WTC11 (cell line): ENCODE measurements at regions not wholly inside any gene's neighbourhood (a gene's known extent, or its start where the extent isn't known, plus 50 kb on each side); places are given as distances from the start of the nearest gene placed in this dataset.

Experiments
- ATAC-seq: fragments of 200-7000 bp; cut with Tn5 transposase; 2 replicates; pipeline ENCODE4 v1.10.0; 2021; ENCODE audit warnings: mild to moderate bottlenecking, moderate library complexity
- CTCF ChIA-PET: fragments of 300-600 bp; sonication (Branson Sonifier 250); formaldehyde crosslinking; loops from one replicate; lab custom pipeline; 2021; ENCODE audit warnings: antibody characterized with exemption; lab: Charles Lee
- POLR2A ChIA-PET: fragments of 350-600 bp; sonication (Branson Sonifier 250); formaldehyde crosslinking; loops from one replicate; lab custom pipeline; 2021; ENCODE audit warnings: antibody characterized with exemption; lab: Charles Lee
- DNase-seq: peaks from one replicate; pipeline ENCODE4 v3.0.0; 2021; ENCODE audit warnings: low spot score
- H3K27ac Mint-ChIP-seq: 2 replicates; pipeline ENCODE4 v1.8.0; 2021; ENCODE audit warnings: mixed read lengths
- H3K27me3 Mint-ChIP-seq: 2 replicates; pipeline ENCODE4 v1.8.0; 2021; ENCODE audit warnings: low read depth, mild to moderate bottlenecking, moderate library complexity, mixed read lengths
- H3K36me3 Mint-ChIP-seq: 2 replicates; pipeline ENCODE4 v1.8.0; 2021; ENCODE audit warnings: mixed read lengths
- H3K4me1 Mint-ChIP-seq: 2 replicates; pipeline ENCODE4 v1.8.0; 2022; ENCODE audit warnings: mixed read lengths
- H3K4me3 Mint-ChIP-seq: 2 replicates; pipeline ENCODE4 v1.8.0; 2021; ENCODE audit warnings: mild to moderate bottlenecking, moderate library complexity, mixed read lengths
- H3K9me3 Mint-ChIP-seq: 2 replicates; pipeline ENCODE4 v1.8.0; 2021; ENCODE audit warnings: mixed read lengths
- CBFB ChIP-seq: sonication (generic); formaldehyde crosslinking; IDR thresholded peaks from 2 replicates; pipeline ENCODE4 v1.8.1; 2022; ENCODE audit warnings: mild to moderate bottlenecking, low read depth, missing genetic modification reagents
- E2F4 ChIP-seq: sonication (generic); formaldehyde crosslinking; IDR thresholded peaks from 2 replicates; pipeline ENCODE4 v1.8.1; 2022; ENCODE audit warnings: low read depth, mild to moderate bottlenecking, moderate library complexity, missing genetic modification reagents, borderline replicate concordance
- ELF4 ChIP-seq: sonication (generic); formaldehyde crosslinking; IDR thresholded peaks from 2 replicates; pipeline ENCODE4 v1.8.1; 2022; ENCODE audit warnings: low read depth, mild to moderate bottlenecking, moderate library complexity, missing genetic modification reagents
- GRHL2 ChIP-seq: fragments of 250-450 bp; sonication (Bioruptor Pico); IDR thresholded peaks from 2 replicates; pipeline ENCODE4 v1.8.0; 2022; ENCODE audit warnings: mild to moderate bottlenecking, moderate library complexity; ENCODE audit not compliant: insufficient replicate concordance, severe bottlenecking
- JAZF1 ChIP-seq: fragments of 250-450 bp; sonication (Bioruptor Pico); IDR thresholded peaks from 2 replicates; pipeline ENCODE4 v1.9.0; 2021; ENCODE audit warnings: moderate library complexity, mild to moderate bottlenecking, inconsistent platforms
- KAT7 ChIP-seq: sonication (generic); formaldehyde crosslinking; IDR thresholded peaks from 2 replicates; pipeline ENCODE4 v1.8.1; 2023; ENCODE audit warnings: missing genetic modification reagents, mild to moderate bottlenecking, borderline replicate concordance
- NR1H2 ChIP-seq: sonication (generic); formaldehyde crosslinking; IDR thresholded peaks from 2 replicates; pipeline ENCODE4 v1.9.0; 2021; ENCODE audit warnings: mild to moderate bottlenecking, moderate library complexity, missing genetic modification reagents
- RORB ChIP-seq: fragments of 250-450 bp; sonication (Bioruptor Pico); IDR thresholded peaks from 2 replicates; pipeline ENCODE4 v1.9.0; 2021; ENCODE audit warnings: mild to moderate bottlenecking
- ZNF121 ChIP-seq: sonication (generic); formaldehyde crosslinking; IDR thresholded peaks from 2 replicates; pipeline ENCODE4 v1.8.0; 2023; ENCODE audit warnings: missing genetic modification reagents
- ZNF138 ChIP-seq: sonication (generic); formaldehyde crosslinking; conservative IDR thresholded peaks from 2 replicates; pipeline ENCODE4 v1.8.1; 2022; ENCODE audit warnings: mild to moderate bottlenecking, moderate library complexity, missing genetic modification reagents
- ZNF219 ChIP-seq: sonication (generic); formaldehyde crosslinking; IDR thresholded peaks from 2 replicates; pipeline ENCODE4 v1.8.0; 2023; ENCODE audit warnings: missing genetic modification reagents, mild to moderate bottlenecking, borderline replicate concordance
- ZNF263 ChIP-seq: sonication (generic); formaldehyde crosslinking; IDR thresholded peaks from 2 replicates; pipeline ENCODE4 v1.8.1; 2022; ENCODE audit warnings: low read depth, mild to moderate bottlenecking, moderate library complexity, missing genetic modification reagents
- ZNF416 ChIP-seq: fragments of 250-450 bp; sonication (Bioruptor Pico); IDR thresholded peaks from 2 replicates; pipeline ENCODE4 v1.9.0; 2021; ENCODE audit warnings: mild to moderate bottlenecking, inconsistent platforms
- ZNF423 ChIP-seq: fragments of 250-450 bp; sonication (Bioruptor Pico); IDR thresholded peaks from 2 replicates; pipeline ENCODE4 v2.1.2; 2022; ENCODE audit warnings: mild to moderate bottlenecking, moderate library complexity
- TF ChIP-seq, protein P1 (sequence below): sonication (generic); formaldehyde crosslinking; conservative IDR thresholded peaks from 2 replicates; pipeline ENCODE4 v1.8.1; 2023; ENCODE audit warnings: mild to moderate bottlenecking, low read depth, missing genetic modification reagents, moderate library complexity
- TF ChIP-seq, protein P2 (sequence below): sonication (generic); formaldehyde crosslinking; IDR thresholded peaks from 2 replicates; pipeline ENCODE4 v1.8.0; 2022; ENCODE audit warnings: missing genetic modification reagents
- TF ChIP-seq, protein P3 (sequence below): sonication (generic); formaldehyde crosslinking; IDR thresholded peaks from 2 replicates; pipeline ENCODE4 v1.8.1; 2022; ENCODE audit warnings: mild to moderate bottlenecking, missing genetic modification reagents, moderate library complexity, borderline replicate concordance

DNA sequence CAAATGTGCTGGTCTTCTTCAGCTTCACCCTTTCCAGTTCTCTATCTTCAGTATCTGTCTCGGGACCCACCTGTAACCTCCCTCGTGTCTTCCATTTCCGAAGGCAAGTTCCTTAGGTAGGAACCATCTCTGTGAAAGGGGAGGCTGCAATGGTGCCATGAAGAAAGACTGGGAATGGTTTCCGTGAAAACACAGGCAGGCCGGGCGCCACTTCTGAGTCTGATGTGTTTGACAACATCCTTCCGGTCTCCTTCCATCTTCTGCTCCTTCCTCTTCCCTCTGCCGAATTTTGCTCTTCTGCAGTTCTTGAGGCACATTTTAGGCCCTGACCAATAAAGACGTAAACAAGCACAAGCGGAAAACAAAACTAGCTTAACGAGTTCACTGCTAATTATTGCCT lies 328.0 kb downstream of the THBS2 start:
- ATAC-seq (no peak), DNase-seq (no peak)
- peaks cover 28% of the 10 kb centered on the region for H3K36me3 Mint-ChIP-seq
- peaks cover 11% of the 10 kb centered on the region for H3K4me1 Mint-ChIP-seq
- CTCF ChIA-PET = no interaction called here
- H3K9me3 Mint-ChIP-seq = peaks cover 48% of the 10 kb centered on the region
- TF ChIP-seq NR1H2 (CRISPR knock-in tag) (no peak), ZNF423 (CRISPR knock-in tag) (no peak), ZNF121 (CRISPR knock-in tag) (no peak), ZNF138 (CRISPR knock-in tag) (no peak), CBFB (CRISPR knock-in tag) (no peak), RORB (no peak)
- TF ChIP-seq, protein P1, sequence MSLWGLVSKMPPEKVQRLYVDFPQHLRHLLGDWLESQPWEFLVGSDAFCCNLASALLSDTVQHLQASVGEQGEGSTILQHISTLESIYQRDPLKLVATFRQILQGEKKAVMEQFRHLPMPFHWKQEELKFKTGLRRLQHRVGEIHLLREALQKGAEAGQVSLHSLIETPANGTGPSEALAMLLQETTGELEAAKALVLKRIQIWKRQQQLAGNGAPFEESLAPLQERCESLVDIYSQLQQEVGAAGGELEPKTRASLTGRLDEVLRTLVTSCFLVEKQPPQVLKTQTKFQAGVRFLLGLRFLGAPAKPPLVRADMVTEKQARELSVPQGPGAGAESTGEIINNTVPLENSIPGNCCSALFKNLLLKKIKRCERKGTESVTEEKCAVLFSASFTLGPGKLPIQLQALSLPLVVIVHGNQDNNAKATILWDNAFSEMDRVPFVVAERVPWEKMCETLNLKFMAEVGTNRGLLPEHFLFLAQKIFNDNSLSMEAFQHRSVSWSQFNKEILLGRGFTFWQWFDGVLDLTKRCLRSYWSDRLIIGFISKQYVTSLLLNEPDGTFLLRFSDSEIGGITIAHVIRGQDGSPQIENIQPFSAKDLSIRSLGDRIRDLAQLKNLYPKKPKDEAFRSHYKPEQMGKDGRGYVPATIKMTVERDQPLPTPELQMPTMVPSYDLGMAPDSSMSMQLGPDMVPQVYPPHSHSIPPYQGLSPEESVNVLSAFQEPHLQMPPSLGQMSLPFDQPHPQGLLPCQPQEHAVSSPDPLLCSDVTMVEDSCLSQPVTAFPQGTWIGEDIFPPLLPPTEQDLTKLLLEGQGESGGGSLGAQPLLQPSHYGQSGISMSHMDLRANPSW = no peak
- no peaks in the 10 kb centered on the region for H3K27me3 Mint-ChIP-seq
- no peak overlapping the region for H3K4me3 Mint-ChIP-seq
- no peak overlapping the region; the same call in none of the 2 replicates for H3K27ac Mint-ChIP-seq
- POLR2A ChIA-PET = no interaction called here

GRCh38 chr6:168923171-168923570 lies 330.5 kb downstream of the THBS2 start:
- Mint-ChIP-seq H3K27ac (no peak overlapping the region), H3K27me3 (no peaks in the 10 kb centered on the region), H3K4me1 (peaks cover 11% of the 10 kb centered on the region), H3K9me3 (peaks cover 29% of the 10 kb centered on the region), H3K36me3 (peaks cover 11% of the 10 kb centered on the region), H3K4me3 (no peak overlapping the region)
- ChIA-PET POLR2A (no interaction called here), CTCF (no interaction called here)
- ATAC-seq = no peak
- TF ChIP-seq JAZF1 (no peak), KAT7 (no peak)
- DNase-seq = no peak

DNA sequence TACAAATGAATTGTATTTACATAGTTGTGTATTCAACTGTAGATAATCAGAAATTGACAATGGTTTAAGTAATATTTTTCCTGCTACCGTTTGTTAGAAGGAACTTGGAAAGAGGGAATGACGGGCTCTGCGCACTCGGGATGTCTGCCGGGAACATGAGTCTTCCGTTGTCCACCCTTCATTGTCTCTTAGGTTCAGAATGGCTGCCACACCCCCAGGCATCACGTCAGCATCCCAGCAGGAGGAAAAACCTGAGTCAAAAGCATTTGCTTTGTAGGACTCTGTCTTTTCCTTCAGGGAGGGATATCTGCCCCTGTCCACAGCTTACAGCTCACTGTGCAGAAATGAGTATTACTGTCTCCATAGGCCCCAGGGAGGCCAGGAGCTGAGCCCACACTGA lies 331.2 kb downstream of the THBS2 start:
- Mint-ChIP-seq H3K36me3 (peaks cover 11% of the 10 kb centered on the region), H3K27me3 (no peaks in the 10 kb centered on the region)
- no peak for TF ChIP-seq GRHL2 (CRISPR knock-in tag)
- TF ChIP-seq ZNF416 = no peak
- no peak for TF ChIP-seq JAZF1
- no peak for TF ChIP-seq KAT7
- TF ChIP-seq, protein P2, sequence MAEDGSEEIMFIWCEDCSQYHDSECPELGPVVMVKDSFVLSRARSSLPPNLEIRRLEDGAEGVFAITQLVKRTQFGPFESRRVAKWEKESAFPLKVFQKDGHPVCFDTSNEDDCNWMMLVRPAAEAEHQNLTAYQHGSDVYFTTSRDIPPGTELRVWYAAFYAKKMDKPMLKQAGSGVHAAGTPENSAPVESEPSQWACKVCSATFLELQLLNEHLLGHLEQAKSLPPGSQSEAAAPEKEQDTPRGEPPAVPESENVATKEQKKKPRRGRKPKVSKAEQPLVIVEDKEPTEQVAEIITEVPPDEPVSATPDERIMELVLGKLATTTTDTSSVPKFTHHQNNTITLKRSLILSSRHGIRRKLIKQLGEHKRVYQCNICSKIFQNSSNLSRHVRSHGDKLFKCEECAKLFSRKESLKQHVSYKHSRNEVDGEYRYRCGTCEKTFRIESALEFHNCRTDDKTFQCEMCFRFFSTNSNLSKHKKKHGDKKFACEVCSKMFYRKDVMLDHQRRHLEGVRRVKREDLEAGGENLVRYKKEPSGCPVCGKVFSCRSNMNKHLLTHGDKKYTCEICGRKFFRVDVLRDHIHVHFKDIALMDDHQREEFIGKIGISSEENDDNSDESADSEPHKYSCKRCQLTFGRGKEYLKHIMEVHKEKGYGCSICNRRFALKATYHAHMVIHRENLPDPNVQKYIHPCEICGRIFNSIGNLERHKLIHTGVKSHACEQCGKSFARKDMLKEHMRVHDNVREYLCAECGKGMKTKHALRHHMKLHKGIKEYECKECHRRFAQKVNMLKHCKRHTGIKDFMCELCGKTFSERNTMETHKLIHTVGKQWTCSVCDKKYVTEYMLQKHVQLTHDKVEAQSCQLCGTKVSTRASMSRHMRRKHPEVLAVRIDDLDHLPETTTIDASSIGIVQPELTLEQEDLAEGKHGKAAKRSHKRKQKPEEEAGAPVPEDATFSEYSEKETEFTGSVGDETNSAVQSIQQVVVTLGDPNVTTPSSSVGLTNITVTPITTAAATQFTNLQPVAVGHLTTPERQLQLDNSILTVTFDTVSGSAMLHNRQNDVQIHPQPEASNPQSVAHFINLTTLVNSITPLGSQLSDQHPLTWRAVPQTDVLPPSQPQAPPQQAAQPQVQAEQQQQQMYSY = no peak
- TF ChIP-seq RORB = no peak
- no peak for TF ChIP-seq ELF4 (CRISPR knock-in tag)
- TF ChIP-seq ZNF263 (CRISPR knock-in tag) = no peak
- no peak for TF ChIP-seq E2F4
- TF ChIP-seq ZNF219 (CRISPR knock-in tag) = no peak
- TF ChIP-seq, protein P3, sequence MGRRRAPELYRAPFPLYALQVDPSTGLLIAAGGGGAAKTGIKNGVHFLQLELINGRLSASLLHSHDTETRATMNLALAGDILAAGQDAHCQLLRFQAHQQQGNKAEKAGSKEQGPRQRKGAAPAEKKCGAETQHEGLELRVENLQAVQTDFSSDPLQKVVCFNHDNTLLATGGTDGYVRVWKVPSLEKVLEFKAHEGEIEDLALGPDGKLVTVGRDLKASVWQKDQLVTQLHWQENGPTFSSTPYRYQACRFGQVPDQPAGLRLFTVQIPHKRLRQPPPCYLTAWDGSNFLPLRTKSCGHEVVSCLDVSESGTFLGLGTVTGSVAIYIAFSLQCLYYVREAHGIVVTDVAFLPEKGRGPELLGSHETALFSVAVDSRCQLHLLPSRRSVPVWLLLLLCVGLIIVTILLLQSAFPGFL (CRISPR knock-in tag) = no peak
- TF ChIP-seq, all 79 proteins: peak for 0
- ChIA-PET POLR2A (no interaction called here), CTCF (no interaction called here)
- ATAC-seq = no peak
- H3K4me1 Mint-ChIP-seq = peaks cover 11% of the 10 kb centered on the region
- DNase-seq = no peak
- no peak overlapping the region for H3K4me3 Mint-ChIP-seq
- peaks cover 22% of the 10 kb centered on the region for H3K9me3 Mint-ChIP-seq
- H3K27ac Mint-ChIP-seq = no peak overlapping the region
